Ascending aorta (tissue), 2 donors: ENCODE measurements at regions not wholly inside any gene's neighbourhood (a gene's known extent, or its start where the extent isn't known, plus 50 kb on each side); places are given as distances from the start of the nearest gene placed in this dataset.

Experiments
- DNase-seq, 2 donors: peaks; one replicate each; pipeline ENCODE4 v3.0.0-alpha.2; 2019; ENCODE audit warnings: low spot score in 2 of 2
- H3K27ac ChIP-seq, 2 donors: fragments of 200-600 bp; sonication (generic); one replicate each; pipeline ENCODE4 v1.5.1; 2016 to 2017; ENCODE audit warnings: mild to moderate bottlenecking in 1 of 2
- H3K27me3 ChIP-seq: fragments of 200-600 bp; sonication (generic); one replicate; pipeline ENCODE4 v1.5.1; 2017
- H3K36me3 ChIP-seq, 2 donors: fragments of 200-600 bp; sonication (generic); one replicate each; pipeline ENCODE4 v1.5.1; 2016
- H3K4me1 ChIP-seq, 2 donors: fragments of 200-600 bp; sonication (generic); one replicate each; pipeline ENCODE4 v1.5.1; 2016 to 2017; ENCODE audit warnings: mild to moderate bottlenecking in 1 of 2
- H3K4me3 ChIP-seq, 2 donors: fragments of 200-600 bp; sonication (generic); one replicate each; pipeline ENCODE4 v1.5.1; 2016 to 2017; ENCODE audit warnings: mild to moderate bottlenecking in 1 of 2
- H3K9me3 ChIP-seq, 2 donors: fragments of 200-600 bp; sonication (generic); one replicate each; pipeline ENCODE4 v1.5.1; 2016
- intact Hi-C: fragments of 100-400 bp; cut with DNase I; formaldehyde crosslinking; loops from one replicate; pipeline ENCODE4 v1.15.1; 2023
- TF ChIP-seq, protein P1 (sequence below), 3 experiments: fragments of 200-600 bp in 2 of 3; fragments of 450-650 bp in 1 of 3; sonication (generic) in 2 of 3; IDR thresholded peaks; one replicate each; pipeline ENCODE4 v1.5.1; 2016 to 2019; ENCODE audit warnings: antibody characterized with exemption in 3 of 3, mild to moderate bottlenecking in 1 of 3, moderate library complexity in 1 of 3

DNA sequence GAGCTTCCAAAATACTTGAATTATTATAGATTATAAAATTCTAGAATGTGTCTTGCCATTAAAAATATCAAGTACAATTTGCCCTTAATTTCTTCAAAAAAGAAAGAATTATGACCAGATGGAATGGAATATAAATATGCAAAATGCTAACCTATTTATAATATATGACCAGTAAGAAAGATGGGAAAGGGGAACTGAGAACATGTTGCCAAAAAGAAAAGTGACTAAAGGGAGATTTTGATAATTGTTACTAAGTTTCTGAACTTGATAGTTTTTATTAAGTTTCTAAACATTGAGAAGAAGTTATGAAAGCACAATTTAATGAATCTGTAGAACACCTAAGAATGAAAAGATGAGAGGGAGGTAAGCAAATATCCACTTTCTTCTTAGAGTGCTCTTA, 188.4 kb upstream of the NR4A3 start:
- DNase-seq: no peak
- Histone ChIP-seq H3K4me1 (no peaks in the 10 kb centered on the region), H3K36me3 (no peaks in the 10 kb centered on the region), H3K9me3 (no peaks in the 10 kb centered on the region), H3K4me3 (no peak overlapping the region), H3K27me3 (no peaks in the 10 kb centered on the region), H3K27ac (no peak overlapping the region)
- intact Hi-C loops: no loop called here
- TF ChIP-seq, protein P1, sequence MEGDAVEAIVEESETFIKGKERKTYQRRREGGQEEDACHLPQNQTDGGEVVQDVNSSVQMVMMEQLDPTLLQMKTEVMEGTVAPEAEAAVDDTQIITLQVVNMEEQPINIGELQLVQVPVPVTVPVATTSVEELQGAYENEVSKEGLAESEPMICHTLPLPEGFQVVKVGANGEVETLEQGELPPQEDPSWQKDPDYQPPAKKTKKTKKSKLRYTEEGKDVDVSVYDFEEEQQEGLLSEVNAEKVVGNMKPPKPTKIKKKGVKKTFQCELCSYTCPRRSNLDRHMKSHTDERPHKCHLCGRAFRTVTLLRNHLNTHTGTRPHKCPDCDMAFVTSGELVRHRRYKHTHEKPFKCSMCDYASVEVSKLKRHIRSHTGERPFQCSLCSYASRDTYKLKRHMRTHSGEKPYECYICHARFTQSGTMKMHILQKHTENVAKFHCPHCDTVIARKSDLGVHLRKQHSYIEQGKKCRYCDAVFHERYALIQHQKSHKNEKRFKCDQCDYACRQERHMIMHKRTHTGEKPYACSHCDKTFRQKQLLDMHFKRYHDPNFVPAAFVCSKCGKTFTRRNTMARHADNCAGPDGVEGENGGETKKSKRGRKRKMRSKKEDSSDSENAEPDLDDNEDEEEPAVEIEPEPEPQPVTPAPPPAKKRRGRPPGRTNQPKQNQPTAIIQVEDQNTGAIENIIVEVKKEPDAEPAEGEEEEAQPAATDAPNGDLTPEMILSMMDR (IDR thresholded peaks at IDR 0.05): no peak

GRCh38 chr9:99634186-99634585, 187.5 kb upstream of the NR4A3 start:
- TF ChIP-seq, protein P1 (IDR thresholded peaks at IDR 0.05): no peak
- H3K9me3 ChIP-seq: no peaks in the 10 kb centered on the region
- H3K36me3 ChIP-seq: no peaks in the 10 kb centered on the region
- H3K27ac ChIP-seq: no peak overlapping the region
- no peaks in the 10 kb centered on the region for H3K4me1 ChIP-seq
- intact Hi-C loops: no loop called here
- DNase-seq: no peak
- no peak overlapping the region for H3K4me3 ChIP-seq
- no peaks in the 10 kb centered on the region for H3K27me3 ChIP-seq

DNA sequence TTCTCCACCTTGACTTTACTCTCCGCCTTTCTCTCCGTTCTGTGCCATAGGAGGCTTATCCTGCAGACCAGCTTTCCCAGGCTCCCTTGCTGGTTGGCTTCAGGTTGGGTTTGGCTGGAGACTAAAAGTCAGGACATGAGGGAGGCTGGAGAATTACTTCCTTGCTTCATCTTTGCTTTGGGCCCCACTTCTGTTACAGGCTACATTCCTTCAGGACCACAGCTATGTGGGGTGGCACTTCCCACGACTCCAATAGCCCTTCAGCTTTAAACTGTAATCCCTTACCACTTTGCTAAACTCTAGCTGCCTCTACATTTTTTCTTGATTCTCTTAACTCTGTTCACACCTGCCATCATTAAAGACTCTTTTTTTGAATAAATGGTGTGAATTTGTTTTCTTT, 186.7 kb upstream of the NR4A3 start:
- no peak overlapping the region for H3K4me3 ChIP-seq
- intact Hi-C loops: no loop called here
- no peak for DNase-seq
- H3K36me3 ChIP-seq: no peaks in the 10 kb centered on the region
- H3K27ac ChIP-seq: no peak overlapping the region
- H3K27me3 ChIP-seq: no peaks in the 10 kb centered on the region
- TF ChIP-seq, protein P1 (IDR thresholded peaks at IDR 0.05): no peak
- no peaks in the 10 kb centered on the region for H3K9me3 ChIP-seq
- H3K4me1 ChIP-seq: no peaks in the 10 kb centered on the region

DNA sequence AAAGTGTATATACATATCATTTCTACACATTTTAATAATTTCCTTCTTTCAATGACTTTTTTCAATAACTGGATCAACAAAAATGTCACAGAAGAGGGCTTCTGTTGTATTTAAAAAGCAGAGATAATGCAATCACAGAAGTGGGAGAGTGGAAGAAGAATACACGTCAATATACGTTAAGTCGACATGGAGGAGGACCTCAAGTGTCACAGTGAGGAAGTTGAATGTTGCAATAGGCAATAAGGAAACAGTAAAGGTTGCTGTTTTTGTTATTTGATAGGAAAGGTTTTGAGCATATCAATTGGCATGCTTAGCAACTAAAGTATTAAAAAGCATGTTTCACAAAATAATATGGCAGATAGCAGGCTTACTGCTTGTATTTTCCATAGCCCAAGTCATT, 184.0 kb upstream of the NR4A3 start:
- H3K4me1 ChIP-seq: no peaks in the 10 kb centered on the region
- no peak overlapping the region for H3K27ac ChIP-seq
- H3K36me3 ChIP-seq: no peaks in the 10 kb centered on the region
- TF ChIP-seq, protein P1 (IDR thresholded peaks at IDR 0.05): no peak
- DNase-seq: no peak
- H3K27me3 ChIP-seq: no peaks in the 10 kb centered on the region
- H3K9me3 ChIP-seq: no peaks in the 10 kb centered on the region
- intact Hi-C loops: no loop called here
- H3K4me3 ChIP-seq: no peak overlapping the region

DNA sequence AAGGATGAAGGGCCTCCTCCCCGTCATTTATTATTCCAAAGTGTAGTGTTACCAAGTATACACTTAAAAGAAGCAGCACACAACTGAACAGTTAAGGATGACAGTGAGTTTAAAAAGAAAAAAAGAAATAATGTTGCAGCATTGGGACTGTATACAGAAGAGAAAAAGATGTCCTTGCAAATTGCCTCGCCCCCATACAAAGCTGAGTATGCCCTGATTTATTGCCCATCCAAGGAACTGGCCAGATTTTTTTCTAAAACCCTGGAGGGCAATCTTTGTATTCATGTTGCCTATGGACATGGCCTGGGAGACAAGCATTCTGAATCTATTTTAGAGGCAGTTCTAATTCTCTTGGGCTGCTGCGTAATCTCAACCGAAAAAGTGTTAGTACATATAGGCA, 182.7 kb upstream of the NR4A3 start:
- DNase-seq: no peak
- Histone ChIP-seq H3K4me3 (no peak overlapping the region), H3K36me3 (no peaks in the 10 kb centered on the region), H3K4me1 (no peaks in the 10 kb centered on the region), H3K9me3 (no peaks in the 10 kb centered on the region), H3K27me3 (no peaks in the 10 kb centered on the region), H3K27ac (no peak overlapping the region)
- intact Hi-C loops: no loop called here
- TF ChIP-seq, protein P1 (IDR thresholded peaks at IDR 0.05): no peak

DNA sequence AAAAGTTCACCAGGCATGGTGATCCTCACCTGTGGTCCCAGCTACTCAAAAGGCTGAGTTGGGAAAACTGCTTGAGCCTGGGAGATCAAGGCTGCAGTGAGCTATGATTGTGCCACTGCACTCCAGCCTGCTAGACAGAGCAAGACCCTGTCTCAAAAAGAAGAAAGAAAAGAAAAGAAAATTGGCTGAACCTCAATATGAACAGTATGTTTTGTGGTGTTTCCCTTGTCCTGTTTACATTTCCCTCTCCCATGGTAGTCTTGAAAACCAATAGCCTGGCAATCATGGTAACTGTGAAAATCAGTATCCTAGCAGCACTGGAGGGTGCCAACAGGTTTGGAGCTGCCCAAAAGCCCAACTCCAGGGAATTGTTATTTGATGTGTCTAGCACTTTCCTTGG, 174.1 kb upstream of the NR4A3 start:
- Histone ChIP-seq H3K27ac (no peak overlapping the region), H3K9me3 (no peaks in the 10 kb centered on the region), H3K4me1 (no peaks in the 10 kb centered on the region), H3K27me3 (no peaks in the 10 kb centered on the region), H3K36me3 (no peaks in the 10 kb centered on the region), H3K4me3 (no peak overlapping the region)
- DNase-seq: no peak
- TF ChIP-seq, protein P1 (IDR thresholded peaks at IDR 0.05): no peak
- intact Hi-C loops: no loop called here
